Stimulated activated CD4-positive, alpha-beta T cell treated with anti-CD3 and anti-CD28 coated beads, Interleukin-12 subunit alpha, Interleukin-12 subunit beta, amount 100 ng/mL, for 4 hours (primary cell): ENCODE measurements at regions not wholly inside any gene's neighbourhood (a gene's known extent, or its start where the extent isn't known, plus 50 kb on each side); places are given as distances from the start of the nearest gene placed in this dataset.
"Not testable (repeated sequence)": the region's sequence is repeated elsewhere in the genome, so short reads cannot be mapped to it uniquely, and the experiment has no call there.

Experiments
- DNase-seq: peaks from one replicate; pipeline ENCODE4 v3.0.0-alpha.2; 2020

DNA sequence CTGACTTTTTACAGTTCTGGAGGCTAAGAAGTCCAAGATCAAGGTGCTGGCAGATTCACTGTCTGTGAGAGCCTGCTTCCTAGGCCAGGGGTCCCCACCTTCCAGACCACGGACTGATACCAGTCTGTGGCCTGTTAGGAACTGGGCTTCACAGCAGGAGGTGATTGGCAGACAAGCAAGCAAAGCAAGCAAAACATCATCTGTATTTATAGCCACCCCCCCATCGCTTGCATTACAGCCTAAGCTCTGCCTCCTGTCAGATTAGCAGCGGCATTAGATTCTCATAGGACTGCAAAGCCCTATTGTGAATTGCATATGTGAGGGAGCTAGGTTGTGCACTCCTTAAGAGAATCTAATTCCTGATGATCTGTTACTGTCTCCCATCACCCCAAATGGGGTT lies 194.7 kb upstream of the THRB start:
- no peak for DNase-seq

- no peak for DNase-seq
Observed at GRCh38 chr3:24690777-24691176, 196.1 kb upstream of the THRB start.

- DNase-seq: not testable (repeated sequence)
Observed at GRCh38 chr3:24699078-24699477, 204.4 kb upstream of the THRB start.

- DNase-seq: no peak
Observed at GRCh38 chr3:24704496-24704895, 209.8 kb upstream of the THRB start.

DNA sequence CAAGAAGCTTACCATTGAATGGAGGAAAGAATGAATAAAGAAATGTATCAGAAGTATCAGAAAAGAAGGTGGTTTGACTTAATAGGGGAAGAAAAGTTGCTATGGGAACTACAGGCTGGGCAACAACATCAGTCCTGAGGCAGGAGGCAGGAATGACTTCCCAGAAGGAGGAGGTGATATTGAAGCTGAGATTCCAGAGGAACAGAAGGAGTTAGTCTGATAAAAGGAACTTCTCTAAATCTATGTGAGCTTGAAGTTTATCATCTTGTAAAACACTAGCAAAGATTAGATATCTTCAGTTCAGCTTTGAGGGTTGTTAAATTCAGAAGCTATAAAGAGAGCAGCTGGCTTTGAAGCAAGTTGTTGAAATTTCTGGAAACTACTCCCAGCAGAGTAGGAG lies 213.3 kb upstream of the THRB start:
- no peak for DNase-seq

DNA sequence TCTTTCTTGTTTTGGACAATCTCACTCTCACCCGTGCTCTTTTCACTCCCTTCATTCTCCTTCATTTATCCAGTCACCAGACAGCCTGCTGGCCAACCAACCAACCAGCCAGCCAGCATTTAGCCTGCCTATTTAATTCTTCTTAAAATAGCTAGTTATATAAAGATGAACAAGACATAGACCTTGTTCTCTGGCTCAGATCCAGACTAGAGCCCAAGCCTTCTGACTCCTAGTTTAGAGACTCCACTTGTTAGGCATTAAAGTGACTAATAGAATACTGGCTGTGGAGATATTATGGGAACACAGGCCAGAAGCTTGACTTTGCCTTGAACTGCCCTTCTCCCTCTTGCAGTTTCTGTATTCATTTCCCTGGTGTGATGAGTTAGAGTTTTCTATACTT lies 215.3 kb upstream of the THRB start:
- DNase-seq: no peak

DNA sequence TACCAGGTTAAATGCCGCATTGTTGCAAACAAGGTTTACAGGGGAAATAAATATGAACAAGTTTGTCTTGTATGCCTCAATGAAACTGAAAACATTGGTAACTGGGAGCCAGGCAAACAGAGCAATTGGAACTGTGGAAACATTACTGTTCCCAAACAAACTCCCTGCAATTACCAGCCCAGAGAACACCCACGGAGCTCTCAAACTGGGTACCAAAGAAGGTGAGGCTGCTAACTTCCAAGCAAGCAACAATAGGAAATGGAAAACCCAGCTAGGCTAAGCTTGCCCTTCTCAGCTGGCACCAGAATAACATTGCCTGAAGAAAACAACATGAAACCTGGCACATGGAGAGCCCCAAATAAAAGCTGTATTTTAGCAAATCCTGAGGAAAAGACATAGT lies 218.9 kb upstream of the THRB start:
- no peak for DNase-seq

- DNase-seq: no peak
Observed at GRCh38 chr3:24714436-24714835, 219.8 kb upstream of the THRB start.

- DNase-seq: no peak
Observed at GRCh38 chr3:24715171-24715792, 220.6 kb upstream of the THRB start.

GRCh38 chr3:24722087-24722486 lies 227.4 kb upstream of the THRB start:
- no peak for DNase-seq

GRCh38 chr3:24725514-24726255 lies 231.0 kb upstream of the THRB start:
- no peak for DNase-seq

DNA sequence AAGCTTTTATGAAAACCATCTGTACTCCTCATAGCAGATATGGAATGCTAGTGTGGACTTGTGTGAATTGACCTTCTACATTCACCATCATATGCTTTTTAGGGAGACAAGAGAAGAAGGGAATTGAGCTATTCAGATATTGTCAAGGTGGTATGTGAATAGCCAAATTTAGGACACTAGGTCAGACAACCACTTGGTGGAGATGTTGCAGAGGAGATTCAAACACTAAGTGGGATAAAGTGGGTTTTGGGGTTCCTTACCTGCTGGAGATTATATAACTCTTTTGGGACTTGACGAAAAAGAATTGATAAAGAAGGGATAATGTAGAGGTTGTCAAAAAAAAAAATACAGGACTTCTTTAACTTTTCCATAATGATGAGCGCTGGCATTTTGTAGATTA lies 231.8 kb upstream of the THRB start:
- no peak for DNase-seq

DNA sequence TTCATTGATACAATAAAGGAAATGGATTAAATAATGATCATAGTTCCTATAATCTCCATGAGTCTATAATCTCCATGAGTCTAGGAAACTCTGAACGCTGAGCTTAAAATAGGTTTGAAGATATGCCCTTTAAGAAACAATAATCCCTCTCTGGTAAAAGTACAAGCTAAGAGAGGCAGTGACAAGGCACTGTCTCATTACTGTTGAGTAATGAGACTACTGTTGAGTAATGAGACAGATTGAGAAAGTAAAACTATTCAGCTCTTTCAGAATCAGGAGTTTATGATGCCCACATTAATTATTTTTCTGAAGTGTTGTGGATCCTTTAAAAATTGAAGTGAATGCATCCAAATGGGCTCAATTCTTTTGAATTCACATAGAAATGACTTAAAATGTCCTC lies 235.5 kb upstream of the THRB start:
- no peak for DNase-seq

- DNase-seq: no peak
Observed at GRCh38 chr3:24734019-24734418, 239.4 kb upstream of the THRB start.

GRCh38 chr3:24736701-24737100 lies 242.1 kb upstream of the THRB start:
- no peak for DNase-seq

DNA sequence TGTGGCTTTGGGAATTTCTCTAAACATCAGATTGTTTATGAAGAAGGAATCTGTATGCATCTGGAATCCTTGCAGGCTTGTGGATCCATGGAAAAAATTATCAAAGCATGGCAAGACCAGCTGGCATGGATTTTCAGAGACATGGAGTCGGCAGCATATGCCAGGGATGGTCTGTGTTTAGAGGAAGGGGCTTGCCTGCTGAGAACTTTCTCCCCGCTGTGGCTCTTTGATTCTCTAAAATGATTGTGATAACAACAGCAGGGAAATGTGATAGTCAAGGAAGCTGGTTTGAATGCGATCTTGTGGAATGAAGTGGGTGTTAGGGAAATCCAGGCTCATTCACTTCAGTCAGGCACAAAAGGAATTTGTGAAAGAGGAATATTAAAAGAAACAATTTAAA lies 245.7 kb upstream of the THRB start:
- no peak for DNase-seq

DNA sequence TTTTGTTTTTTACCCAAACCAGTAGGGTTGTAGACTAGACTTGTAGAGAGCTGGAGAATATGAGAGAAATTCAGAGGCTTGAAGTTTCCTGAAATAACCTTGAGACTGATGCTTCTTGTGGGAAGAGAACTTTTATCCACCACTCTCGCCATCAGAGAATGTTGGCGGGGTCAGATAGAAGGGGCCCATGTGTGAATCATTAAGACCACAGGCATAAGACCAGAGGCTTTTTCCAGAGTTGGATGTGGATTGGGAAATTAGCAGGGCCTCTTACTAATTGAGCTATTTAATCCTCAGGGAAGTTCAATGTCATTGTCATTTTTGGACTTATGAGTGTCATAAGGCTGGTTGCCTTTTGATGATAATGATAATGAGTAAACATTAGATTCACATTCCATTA lies 246.9 kb upstream of the THRB start:
- DNase-seq: no peak

DNA sequence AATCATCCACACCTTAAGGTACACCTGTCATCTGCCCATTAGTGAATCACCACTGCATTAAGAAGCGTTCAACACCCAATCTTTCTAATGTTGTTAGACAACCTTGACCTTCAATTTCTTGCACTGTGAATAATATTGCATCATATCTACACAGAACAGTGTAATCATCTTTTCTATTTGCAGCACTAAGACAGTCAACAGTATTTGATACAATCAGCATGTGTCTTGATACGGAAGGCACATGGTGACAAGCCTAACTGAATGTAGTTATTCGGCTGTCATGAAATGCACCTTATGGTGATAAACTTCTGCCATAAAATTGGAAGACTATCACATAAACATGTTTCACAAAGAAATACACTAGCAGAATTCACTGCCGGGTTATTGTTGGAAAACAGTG lies 253.9 kb upstream of the THRB start:
- DNase-seq: no peak

GRCh38 chr3:24751020-24751419 lies 256.4 kb upstream of the THRB start:
- no peak for DNase-seq

GRCh38 chr3:24756101-24756888 lies 261.6 kb upstream of the THRB start:
- DNase-seq: no peak

- DNase-seq: no peak
Observed at GRCh38 chr3:24763393-24763792, 268.7 kb upstream of the THRB start.

DNA sequence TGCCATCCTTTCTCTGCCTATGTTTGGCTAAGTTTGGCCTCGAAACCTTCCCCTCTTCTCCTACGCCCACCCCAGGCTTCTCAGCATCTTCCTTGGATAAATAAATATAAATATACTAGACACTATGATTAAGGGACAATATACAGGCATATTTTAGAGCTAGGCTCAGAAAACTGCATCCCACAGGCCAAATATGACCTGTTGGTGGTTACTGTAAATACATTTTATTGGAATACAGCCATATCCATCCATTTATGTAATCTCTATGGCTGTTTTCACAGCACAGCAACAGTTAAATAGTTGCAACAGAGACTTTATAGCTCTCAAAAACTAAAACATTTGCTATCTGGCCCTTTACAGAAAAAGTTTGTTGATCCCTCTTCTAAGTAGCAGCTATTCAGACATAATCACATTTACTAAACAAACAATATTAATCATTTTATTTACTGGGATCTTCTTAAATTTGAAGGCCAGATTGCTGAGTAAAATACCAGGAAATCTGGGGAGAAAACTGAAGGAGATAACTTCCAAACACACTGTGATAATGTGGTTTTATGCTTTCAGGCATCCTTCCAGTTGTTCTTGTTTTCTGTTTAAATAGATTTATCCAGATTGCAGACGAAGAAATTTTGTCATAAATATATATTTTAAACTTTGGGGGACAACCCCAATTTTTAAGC lies 269.7 kb upstream of the THRB start:
- DNase-seq: no peak

GRCh38 chr3:24765399-24765798 lies 270.7 kb upstream of the THRB start:
- no peak for DNase-seq

DNA sequence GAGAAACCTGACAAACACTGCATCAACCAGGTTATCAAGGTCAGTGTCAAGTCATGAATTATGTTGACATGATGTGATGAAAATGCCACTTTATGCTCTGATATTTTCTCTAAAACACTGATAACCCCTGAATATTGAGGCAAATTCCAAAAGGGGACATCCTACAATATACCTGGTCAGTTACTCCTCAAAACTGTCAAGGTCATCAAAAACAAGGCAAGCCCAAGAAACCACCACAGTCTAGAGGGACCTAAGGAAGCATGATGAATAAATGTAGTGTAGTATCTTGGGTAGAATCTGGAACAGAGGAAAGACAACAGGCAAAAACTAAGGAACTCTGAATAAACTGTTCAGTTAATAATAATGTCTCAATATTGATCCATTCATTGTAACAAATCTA lies 275.3 kb upstream of the THRB start:
- no peak for DNase-seq
